Erythroblast (primary cell): ENCODE measurements at regions not wholly inside any gene's neighbourhood (a gene's known extent, or its start where the extent isn't known, plus 50 kb on each side); places are given as distances from the start of the nearest gene placed in this dataset.

ENCODE experiments used
- GATA1 ChIP-seq: IDR thresholded peaks from 2 replicates; pipeline ENCODE4 v1.6.1; 2011; ENCODE audit warnings: low read depth, mild to moderate bottlenecking, control low read depth, low read length, moderate library complexity
- POLR2A ChIP-seq: IDR thresholded peaks from 2 replicates; pipeline ENCODE4 v1.6.1; 2011; ENCODE audit warnings: mild to moderate bottlenecking, low read length

GRCh38 chr4:125787707-125788106 lies 473.0 kb downstream of the FAT4 start:
- TF ChIP-seq POLR2A (no peak), GATA1 (no peak)
